ENCODE measurements at regions not wholly inside any gene's neighbourhood (a gene's known extent, or its start where the extent isn't known, plus 50 kb on each side); places are given as distances from the start of the nearest gene placed in this dataset.

DNA sequence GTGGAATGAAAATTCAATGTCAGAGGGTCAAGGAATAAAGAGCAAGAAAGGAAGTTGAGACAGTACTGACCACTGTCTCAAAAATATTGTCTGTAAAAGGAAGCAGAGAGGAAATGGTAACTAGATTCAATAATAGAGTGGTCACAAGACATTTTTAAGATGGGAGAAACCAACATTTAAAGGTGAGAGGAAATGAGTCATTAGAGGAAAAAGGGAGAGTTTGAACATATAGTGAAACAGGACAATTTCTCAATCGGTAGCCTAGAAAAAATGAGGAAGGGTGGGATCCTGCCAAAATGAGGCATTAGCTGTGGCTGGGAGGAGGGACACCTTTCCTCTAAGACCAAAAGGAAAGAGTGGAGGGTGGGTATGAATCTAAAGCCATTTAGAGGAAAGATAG is 288.5 kb downstream of the SP3 start:
- Histone ChIP-seq H3K9me3 (replicated peaks) (peaks cover 13% of the 10 kb centered on the region), H3K27ac (replicated peaks) (no peak overlapping the region), H3K36me3 (no peaks in the 10 kb centered on the region), H3K27me3 (ENCODE audit: low read depth) (peaks cover 10% of the 10 kb centered on the region), H3K4me3 (no peak overlapping the region), H3K4me1 (no peaks in the 10 kb centered on the region)
- intact Hi-C loops (cut with micrococcal nuclease): no loop called here
- no peak for DNase-seq
- TF ChIP-seq, protein P1, sequence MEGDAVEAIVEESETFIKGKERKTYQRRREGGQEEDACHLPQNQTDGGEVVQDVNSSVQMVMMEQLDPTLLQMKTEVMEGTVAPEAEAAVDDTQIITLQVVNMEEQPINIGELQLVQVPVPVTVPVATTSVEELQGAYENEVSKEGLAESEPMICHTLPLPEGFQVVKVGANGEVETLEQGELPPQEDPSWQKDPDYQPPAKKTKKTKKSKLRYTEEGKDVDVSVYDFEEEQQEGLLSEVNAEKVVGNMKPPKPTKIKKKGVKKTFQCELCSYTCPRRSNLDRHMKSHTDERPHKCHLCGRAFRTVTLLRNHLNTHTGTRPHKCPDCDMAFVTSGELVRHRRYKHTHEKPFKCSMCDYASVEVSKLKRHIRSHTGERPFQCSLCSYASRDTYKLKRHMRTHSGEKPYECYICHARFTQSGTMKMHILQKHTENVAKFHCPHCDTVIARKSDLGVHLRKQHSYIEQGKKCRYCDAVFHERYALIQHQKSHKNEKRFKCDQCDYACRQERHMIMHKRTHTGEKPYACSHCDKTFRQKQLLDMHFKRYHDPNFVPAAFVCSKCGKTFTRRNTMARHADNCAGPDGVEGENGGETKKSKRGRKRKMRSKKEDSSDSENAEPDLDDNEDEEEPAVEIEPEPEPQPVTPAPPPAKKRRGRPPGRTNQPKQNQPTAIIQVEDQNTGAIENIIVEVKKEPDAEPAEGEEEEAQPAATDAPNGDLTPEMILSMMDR (IDR thresholded peaks at IDR 0.05; ENCODE audit: borderline replicate concordance): no peak

DNA sequence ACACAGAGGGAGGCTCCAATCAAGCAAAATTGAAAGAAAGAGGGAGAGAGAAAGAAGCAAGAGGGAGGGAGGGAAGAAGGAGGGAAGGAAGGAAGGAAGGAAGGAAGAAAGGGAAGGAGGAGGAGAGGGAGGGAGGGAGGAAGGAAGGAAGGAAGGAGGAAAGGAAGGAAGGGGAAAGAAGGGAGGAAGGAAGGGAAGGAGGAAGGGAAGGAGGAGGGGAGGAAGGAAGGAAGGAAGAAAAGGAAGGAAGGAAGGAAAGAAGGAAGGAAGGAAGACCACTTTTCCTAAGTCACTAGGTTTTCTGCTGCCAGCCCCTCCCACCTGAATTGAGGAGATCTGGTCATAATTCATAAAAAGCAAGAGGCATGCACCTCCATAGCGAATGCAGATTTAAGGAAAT is 287.0 kb downstream of the SP3 start:
- no peak overlapping the region for H3K4me3 ChIP-seq
- no peaks in the 10 kb centered on the region for H3K4me1 ChIP-seq
- intact Hi-C loops (cut with micrococcal nuclease): no loop called here
- peaks cover 17% of the 10 kb centered on the region for H3K9me3 ChIP-seq (replicated peaks)
- TF ChIP-seq, protein P1 (IDR thresholded peaks at IDR 0.05; ENCODE audit: borderline replicate concordance): no peak
- no peak overlapping the region for H3K27ac ChIP-seq (replicated peaks)
- no peaks in the 10 kb centered on the region for H3K36me3 ChIP-seq
- no peak for DNase-seq
- peaks cover 4% of the 10 kb centered on the region for H3K27me3 ChIP-seq (ENCODE audit: low read depth)

DNA sequence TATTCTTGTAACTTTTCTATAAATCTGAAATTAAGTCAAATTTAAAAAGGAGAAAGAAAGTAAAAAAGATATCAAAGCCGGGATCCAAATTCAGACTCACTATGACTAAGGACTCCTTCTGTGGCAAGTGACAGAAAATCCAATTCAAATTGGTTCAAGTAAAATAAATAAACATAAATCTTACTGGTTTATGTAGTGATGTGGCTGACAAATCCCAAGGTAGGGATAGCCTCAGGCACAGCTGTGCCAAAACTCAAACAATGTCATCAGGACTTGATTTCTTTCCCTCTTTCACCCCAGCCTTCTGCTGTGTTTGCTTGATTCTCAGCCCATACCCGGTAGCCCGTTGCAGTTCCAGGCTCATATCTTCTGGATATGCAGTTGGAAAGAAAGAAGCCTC is 284.6 kb downstream of the SP3 start:
- no peak overlapping the region for H3K4me3 ChIP-seq
- TF ChIP-seq, protein P1 (IDR thresholded peaks at IDR 0.05; ENCODE audit: borderline replicate concordance): no peak
- H3K27ac ChIP-seq (replicated peaks): no peak overlapping the region
- H3K27me3 ChIP-seq (ENCODE audit: low read depth): no peaks in the 10 kb centered on the region
- H3K4me1 ChIP-seq: no peaks in the 10 kb centered on the region
- intact Hi-C loops (cut with micrococcal nuclease): no loop called here
- peaks cover 17% of the 10 kb centered on the region for H3K9me3 ChIP-seq (replicated peaks)
- H3K36me3 ChIP-seq: no peaks in the 10 kb centered on the region
- no peak for DNase-seq

DNA sequence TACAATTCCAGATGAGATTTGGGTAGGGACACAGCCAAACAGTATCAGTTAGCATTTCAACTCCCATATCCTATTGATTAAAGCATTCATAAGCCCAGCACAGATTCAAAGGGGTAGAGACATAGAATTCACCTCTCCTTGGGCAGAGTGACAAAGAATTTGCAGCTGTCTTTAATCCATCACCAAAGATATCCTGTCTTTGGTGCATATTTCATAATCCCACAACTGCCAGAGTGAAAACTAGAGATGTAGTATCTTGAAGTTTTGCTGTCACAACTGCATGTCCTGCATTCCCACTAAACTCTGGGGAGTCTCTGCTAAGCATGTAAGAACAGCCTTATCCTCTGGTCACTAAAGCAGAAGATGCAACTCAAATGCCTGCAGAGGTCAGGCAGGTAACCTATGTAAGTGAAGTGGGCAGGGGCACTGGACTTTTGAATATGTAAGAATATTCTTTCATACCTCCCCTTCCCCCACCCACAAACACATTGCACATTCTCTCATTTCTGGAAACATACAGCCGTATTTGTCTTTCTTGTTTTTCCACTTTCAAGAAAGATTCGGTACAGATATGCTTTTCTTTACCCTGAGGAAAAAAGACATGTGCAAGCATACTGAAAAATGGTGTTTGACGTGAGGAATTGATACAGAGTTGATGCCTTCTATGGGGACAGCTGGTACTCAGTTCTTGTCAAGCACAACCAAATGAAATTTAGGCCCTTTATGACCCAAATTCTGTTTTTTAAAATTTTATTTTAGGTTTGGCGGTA is 283.1 kb downstream of the SP3 start:
- intact Hi-C loops (cut with micrococcal nuclease): no loop called here
- DNase-seq: no peak
- no peak overlapping the region for H3K4me3 ChIP-seq

DNA sequence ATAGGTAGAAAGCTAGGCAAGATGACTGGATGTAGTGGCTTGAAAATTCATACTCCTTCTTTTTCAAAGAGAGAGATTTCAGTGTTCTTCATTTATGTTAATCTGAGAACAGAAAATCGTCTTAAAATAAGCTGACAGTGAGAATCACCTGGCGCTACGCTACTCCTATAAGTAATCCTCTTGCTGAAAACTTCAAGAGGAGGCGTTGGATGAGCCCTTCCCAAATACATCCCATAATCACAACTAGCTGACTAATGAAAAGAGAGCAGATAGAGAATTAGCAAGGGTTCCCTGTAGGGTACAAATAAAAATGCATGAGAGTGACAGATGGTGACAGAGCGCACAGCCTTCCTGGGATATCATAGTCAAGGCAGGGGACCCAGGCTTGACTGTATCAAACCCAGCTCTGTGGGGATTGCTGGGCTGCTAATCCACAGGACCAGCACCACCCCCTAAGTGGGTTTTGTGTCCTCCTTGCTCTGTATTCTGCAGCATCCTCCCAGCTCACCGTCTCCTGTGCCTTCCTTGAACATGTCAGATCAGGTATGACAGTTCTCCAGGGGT is 280.2 kb downstream of the SP3 start:
- TF ChIP-seq, protein P1 (IDR thresholded peaks at IDR 0.05; ENCODE audit: borderline replicate concordance): no peak
- no peaks in the 10 kb centered on the region for H3K27me3 ChIP-seq (ENCODE audit: low read depth)
- no peak for DNase-seq
- H3K4me3 ChIP-seq: no peak overlapping the region
- no peaks in the 10 kb centered on the region for H3K4me1 ChIP-seq
- intact Hi-C loops (cut with micrococcal nuclease): no loop called here
- peaks cover 17% of the 10 kb centered on the region for H3K9me3 ChIP-seq (replicated peaks)
- H3K27ac ChIP-seq (replicated peaks): no peak overlapping the region
- no peaks in the 10 kb centered on the region for H3K36me3 ChIP-seq

More for the DNA sequence above, 283.1 kb downstream of the SP3 start:
- no peaks in the 10 kb centered on the region for H3K36me3 ChIP-seq
- H3K4me1 ChIP-seq: no peaks in the 10 kb centered on the region
- H3K27me3 ChIP-seq (ENCODE audit: low read depth): no peaks in the 10 kb centered on the region
- H3K9me3 ChIP-seq (replicated peaks): peaks cover 17% of the 10 kb centered on the region
- no peak overlapping the region for H3K27ac ChIP-seq (replicated peaks)
- TF ChIP-seq, protein P1 (IDR thresholded peaks at IDR 0.05; ENCODE audit: borderline replicate concordance): no peak
